Lung (tissue), 11 donors: ENCODE measurements at regions not wholly inside any gene's neighbourhood (a gene's known extent, or its start where the extent isn't known, plus 50 kb on each side); places are given as distances from the start of the nearest gene placed in this dataset.

Experiments used
- ATAC-seq: fragments of 200-7000 bp; cut with Tn5 transposase; one replicate; pipeline ENCODE4 v1.9.1; 2020; ENCODE audit warnings: moderate number of reproducible peaks; ENCODE audit not compliant: insufficient read depth, low FRiP score
- DNase-seq, 3 donors: peaks; one replicate each; pipeline ENCODE4 v3.0.0-alpha.2; 2013 to 2017
- H3K27ac ChIP-seq, 2 donors: one replicate each; pipeline ENCODE4 v1.5.1; 2013; ENCODE audit warnings: mild to moderate bottlenecking in 2 of 2, moderate library complexity in 2 of 2, control low read depth in 1 of 2, inconsistent platforms in 1 of 2, low read depth in 1 of 2, low read length in 1 of 2
- H3K27me3 ChIP-seq, 3 donors: one replicate each; pipeline ENCODE4 v1.5.1; 2013; ENCODE audit warnings: low read length in 2 of 3; ENCODE audit not compliant: control insufficient read depth in 3 of 3, insufficient read depth in 3 of 3
- H3K36me3 ChIP-seq, 4 donors: one replicate each; pipeline ENCODE4 v1.5.1; 2013; ENCODE audit warnings: low read length in 4 of 4, mild to moderate bottlenecking in 1 of 4, moderate library complexity in 1 of 4; ENCODE audit not compliant: control insufficient read depth in 4 of 4, insufficient read depth in 4 of 4
- H3K4me1 ChIP-seq, 5 donors: one replicate each; pipeline ENCODE4 v1.5.1; 2013; ENCODE audit warnings: low read length in 5 of 5, mild to moderate bottlenecking in 2 of 5, moderate library complexity in 1 of 5; ENCODE audit not compliant: control insufficient read depth in 5 of 5, insufficient read depth in 5 of 5
- H3K4me3 ChIP-seq: one replicate; pipeline ENCODE4 v1.5.1; 2013; ENCODE audit warnings: mild to moderate bottlenecking, control low read depth, moderate library complexity
- H3K9ac ChIP-seq, 2 donors: one replicate each; pipeline ENCODE4 v1.5.1; 2013; ENCODE audit warnings: low read length in 2 of 2, control low read depth in 1 of 2; ENCODE audit not compliant: insufficient read depth in 1 of 2
- H3K9me3 ChIP-seq, 4 donors: one replicate each; pipeline ENCODE4 v1.5.1; 2013; ENCODE audit warnings: low read length in 3 of 4, mild to moderate bottlenecking in 1 of 4, moderate library complexity in 1 of 4; ENCODE audit not compliant: control insufficient read depth in 4 of 4, insufficient read depth in 3 of 4
- CTCF ChIP-seq: IDR thresholded peaks from 2 replicates; pipeline ENCODE4 v1.5.1; 2012; ENCODE audit warnings: mild to moderate bottlenecking; ENCODE audit errors: control extremely low read depth, extremely low read depth
- WGBS, 2 donors: extraction: QIAGEN DNeasy Blood & Tissue Kit; methylation state at CpG; one replicate each; pipeline ENCODE4 v1.1.7; 2013; 5-methylcytosine and 5-hydroxymethylcytosine counted together
- donor health status: control.
- donor health status: control.
- donor health status: Bipolar disorder and iron deficiency.
- donor health status: healthy.
- donor health status: DM: yes; HTN: yes; CAD: no.

GRCh38 chr10:111750165-111750849 lies 433.3 kb downstream of the GPAM start:
- no peaks in the 10 kb centered on the region for H3K4me1 ChIP-seq
- H3K36me3 ChIP-seq: no peaks in the 10 kb centered on the region
- no peak overlapping the region for H3K9ac ChIP-seq
- DNase-seq: no peak
- no peak overlapping the region for H3K27ac ChIP-seq
- 48 to 57% methylated on average over 2 of the region's 2 CpGs for WGBS, 2 donors
- no peaks in the 10 kb centered on the region for H3K27me3 ChIP-seq
- no peak for ATAC-seq
- H3K4me3 ChIP-seq: no peak overlapping the region
- no peak for TF ChIP-seq CTCF
- no peaks in the 10 kb centered on the region for H3K9me3 ChIP-seq

GRCh38 chr10:111756217-111757061 lies 427.1 kb downstream of the GPAM start:
- Histone ChIP-seq H3K4me1 (no peaks in the 10 kb centered on the region), H3K9me3 (no peaks in the 10 kb centered on the region), H3K36me3 (no peaks in the 10 kb centered on the region), H3K9ac (no peak overlapping the region), H3K27me3 (no peaks in the 10 kb centered on the region), H3K27ac (no peak overlapping the region), H3K4me3 (no peak overlapping the region)
- ATAC-seq: no peak
- no peak for TF ChIP-seq CTCF
- peak in 2 of 3 donors; percentile 20 to 31 for DNase-seq
- WGBS, 2 donors: 35 to 36% methylated on average over 14 of the region's 14 CpGs

GRCh38 chr10:111758593-111758992 lies 425.0 kb downstream of the GPAM start:
- Histone ChIP-seq H3K9ac (no peak overlapping the region), H3K36me3 (no peaks in the 10 kb centered on the region), H3K27ac (no peak overlapping the region), H3K27me3 (no peaks in the 10 kb centered on the region), H3K4me3 (no peak overlapping the region), H3K9me3 (no peaks in the 10 kb centered on the region), H3K4me1 (no peaks in the 10 kb centered on the region)
- no peak for TF ChIP-seq CTCF
- WGBS, 2 donors: 71 to 83% methylated on average over 3 of the region's 3 CpGs
- no peak for DNase-seq
- ATAC-seq: no peak
